ENCODE measurements at regions not wholly inside any gene's neighbourhood (a gene's known extent, or its start where the extent isn't known, plus 50 kb on each side); places are given as distances from the start of the nearest gene placed in this dataset.
"Not testable (repeated sequence)": the region's sequence is repeated elsewhere in the genome, so short reads cannot be mapped to it uniquely, and the experiment has no call there.

DNA sequence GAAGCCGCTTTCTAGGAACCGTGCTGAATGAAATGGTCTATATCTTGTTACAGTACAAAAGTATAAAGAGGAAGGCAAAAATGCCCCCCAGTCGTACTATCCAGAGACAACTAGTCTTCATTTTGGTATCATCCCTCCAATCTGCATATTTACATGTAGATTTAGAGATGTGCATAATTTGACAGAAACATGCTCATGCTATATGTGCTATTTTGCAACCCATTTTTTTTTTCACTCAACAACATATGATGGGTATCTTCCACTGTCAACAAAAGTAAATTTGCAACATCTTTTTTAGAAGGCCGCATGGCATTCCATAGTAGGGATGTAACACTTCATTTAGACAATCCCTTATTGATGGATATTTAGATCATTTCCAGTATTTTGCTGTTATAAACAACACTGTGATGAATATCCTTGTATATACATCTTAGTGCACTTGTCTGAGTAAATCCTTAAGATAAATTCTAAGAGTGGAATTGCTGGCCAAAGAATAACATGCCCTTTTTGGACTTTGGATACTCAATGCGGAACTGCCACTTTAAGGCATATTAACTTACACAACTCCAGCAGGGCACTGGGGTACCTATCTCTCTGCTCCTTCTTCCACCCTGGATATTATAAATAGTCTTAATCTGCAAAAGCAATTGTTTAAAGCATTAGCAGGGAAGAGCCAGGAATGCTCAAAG is 71.1 kb upstream of the SH3PXD2B start:
- DNase-seq, result no peak

DNA sequence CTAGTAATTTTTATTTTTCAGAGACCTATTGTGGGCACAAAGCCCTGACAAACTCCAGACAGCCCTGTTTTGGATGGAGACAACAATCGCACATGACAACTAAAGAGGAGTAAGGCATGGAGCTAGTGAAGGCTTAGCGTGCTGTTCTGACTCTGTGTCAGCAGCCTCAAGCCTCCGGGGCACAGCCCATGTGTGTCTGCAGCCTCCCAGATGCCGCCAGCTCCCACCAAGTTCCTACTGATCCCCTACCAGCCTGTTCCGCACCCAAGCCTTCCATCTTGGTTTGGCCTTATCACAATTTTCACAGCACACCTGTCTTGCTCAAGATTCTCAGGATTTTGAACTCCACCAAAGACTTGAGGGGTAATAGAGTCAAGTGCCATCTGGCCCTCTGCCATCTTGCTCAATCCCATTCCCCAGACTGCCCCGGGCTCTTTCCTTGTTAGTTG is 70.3 kb upstream of the SH3PXD2B start:
- no peak for DNase-seq

DNA sequence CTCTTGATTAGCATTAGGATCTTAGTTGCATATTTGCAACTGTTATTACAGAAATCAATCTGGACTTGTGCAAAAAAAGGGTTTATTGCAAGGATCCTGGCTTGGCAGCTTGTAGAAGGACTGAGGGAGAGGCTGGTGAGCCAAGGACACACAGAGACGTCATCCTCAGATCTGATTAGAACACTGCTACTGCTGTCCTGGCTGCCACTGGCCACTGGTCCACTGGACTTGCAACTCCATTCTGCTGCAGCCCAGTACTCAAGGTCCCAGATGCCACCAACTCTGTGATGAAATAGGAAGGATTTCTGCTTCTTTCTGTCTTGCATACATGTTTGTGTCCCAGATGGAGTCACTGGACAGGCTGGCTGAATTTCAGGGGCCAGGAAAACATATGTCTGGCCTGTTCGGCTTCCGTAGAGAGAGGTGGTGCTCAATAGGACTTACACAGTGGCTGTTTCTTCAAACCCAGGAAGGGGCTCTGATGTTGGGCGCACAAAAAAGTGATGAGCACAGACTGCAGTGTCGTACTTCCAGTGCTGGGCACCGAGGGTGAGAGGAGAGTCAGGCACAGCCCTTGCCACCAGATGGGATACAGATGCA is 68.9 kb upstream of the SH3PXD2B start:
- no peak for DNase-seq

DNA sequence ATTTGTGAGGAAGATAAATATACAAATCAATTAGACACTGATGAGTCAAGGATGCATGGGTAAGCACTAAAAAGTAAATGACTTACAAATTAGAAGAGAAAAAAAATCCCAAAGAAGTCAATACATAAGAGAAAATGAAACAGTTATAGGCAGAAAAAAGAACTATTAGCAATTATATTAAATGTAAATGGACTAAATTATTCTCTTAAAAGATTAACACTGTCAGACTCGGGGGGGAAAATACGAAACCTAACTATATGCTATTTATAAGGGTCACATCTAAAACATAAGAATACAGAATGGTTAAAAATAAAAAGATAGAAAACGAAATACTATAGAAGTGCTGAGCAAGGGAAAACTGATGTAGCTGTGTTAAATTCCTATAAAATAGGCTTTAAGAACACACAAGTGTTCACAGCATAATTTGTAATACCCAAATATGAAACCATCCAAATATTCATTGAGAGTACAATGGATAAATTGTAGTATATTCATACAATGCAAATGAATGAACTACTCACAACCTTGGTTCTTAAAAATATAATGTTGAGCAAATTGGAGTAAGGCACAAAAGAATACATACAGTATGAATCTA is 67.1 kb upstream of the SH3PXD2B start:
- DNase-seq, result no peak

DNA sequence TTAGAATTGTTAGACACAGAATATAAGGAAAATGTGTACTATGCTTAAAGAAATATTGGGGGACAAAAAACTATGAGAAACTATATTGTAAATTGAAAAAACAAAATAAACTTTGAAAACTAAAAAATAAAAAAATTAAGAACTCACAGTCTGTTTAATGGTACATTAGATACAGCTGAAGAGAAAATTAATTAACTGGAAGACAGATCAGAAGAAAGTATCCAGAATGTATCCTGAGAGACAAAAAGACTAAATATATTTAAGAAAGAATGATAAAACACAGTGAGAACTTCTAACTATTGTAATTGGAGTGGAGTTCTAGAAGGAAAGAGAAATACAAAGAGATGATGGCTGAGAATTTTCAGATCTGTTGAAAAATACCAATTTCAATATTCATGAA is 57.6 kb upstream of the SH3PXD2B start:
- no peak for DNase-seq

DNA sequence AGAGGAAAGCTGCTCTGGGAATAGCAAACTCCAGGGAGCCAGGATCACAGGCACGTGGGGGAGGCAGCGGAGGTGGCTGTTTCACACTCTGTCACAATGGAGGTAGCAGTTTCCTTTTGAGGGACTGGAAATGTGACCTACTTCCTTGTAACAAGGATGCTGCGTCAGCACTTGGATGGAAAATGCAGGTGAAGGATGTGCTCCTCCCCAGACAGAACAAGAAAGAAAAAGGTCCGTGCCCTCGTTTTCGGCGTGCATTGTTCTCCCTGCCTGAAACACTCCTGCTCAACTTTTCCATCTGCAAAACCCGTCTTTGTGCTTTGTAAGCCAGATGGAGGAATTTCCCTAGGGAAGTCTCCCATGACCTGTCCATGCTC is 55.1 kb upstream of the SH3PXD2B start:
- no peak for DNase-seq

DNA sequence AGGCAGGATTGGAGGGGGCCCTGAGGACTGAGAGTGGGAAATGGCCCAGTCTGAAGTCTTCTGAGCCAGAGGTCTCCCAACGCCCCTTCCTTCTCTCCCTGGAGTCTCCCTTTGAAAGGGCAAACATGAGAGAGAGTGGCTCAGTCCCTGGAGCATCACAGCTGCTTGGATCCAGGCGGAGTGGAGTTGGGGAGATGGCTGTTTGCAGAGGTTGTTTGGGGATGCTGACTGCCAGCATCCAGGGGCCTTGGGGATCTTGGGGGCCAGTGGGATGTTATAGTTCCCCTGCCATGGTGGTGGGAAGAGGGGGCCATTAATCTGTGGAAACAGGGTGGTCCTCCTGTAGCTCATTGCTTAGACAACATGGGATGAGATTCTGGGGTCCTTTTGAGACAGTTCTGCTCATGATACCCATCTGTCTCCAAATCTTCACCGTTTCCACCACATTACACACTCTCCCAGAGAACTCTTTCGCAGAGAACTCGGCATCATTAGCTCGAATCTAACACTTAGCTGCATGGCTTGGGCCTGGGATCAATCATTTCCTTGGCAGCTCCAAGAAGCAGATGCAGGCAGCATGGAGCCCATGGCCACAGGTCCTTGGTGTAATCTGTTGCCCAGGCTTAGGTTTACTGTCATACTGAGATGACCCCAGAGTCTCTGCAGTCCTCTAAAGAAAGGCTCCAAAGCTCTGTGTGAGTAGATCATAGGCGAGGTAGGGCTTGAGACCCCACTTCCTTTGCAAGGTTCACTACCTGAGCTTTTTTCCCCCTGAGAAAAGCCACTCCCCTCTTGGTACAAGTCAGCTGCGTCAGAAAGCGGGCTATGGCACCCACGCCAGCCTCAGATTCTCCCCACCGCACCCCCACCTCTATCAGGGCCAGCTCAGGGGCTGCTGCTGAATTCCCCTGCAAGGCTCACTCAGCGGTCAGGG is 54.4 kb upstream of the SH3PXD2B start:
- no peak for DNase-seq

DNA sequence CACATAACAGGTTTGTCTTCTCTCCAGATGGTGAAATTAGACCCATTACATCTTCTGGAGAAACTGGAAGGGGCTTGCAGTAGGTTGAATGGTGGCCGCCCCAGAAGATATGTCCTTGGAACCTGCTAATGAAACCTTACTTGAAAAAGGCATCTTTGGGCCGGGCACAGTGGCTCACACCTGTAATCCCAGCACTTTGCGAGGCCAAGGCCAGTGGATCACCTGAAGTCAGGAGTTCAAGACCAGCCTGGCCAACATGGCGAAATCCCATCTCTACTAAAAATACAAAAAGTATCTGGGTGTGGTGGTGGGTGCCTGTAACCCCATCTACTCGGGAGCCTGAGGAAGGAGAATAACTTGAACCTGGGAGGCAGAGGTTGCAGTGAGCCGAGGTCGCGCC is 53.2 kb upstream of the SH3PXD2B start:
- not testable (repeated sequence) for DNase-seq

DNA sequence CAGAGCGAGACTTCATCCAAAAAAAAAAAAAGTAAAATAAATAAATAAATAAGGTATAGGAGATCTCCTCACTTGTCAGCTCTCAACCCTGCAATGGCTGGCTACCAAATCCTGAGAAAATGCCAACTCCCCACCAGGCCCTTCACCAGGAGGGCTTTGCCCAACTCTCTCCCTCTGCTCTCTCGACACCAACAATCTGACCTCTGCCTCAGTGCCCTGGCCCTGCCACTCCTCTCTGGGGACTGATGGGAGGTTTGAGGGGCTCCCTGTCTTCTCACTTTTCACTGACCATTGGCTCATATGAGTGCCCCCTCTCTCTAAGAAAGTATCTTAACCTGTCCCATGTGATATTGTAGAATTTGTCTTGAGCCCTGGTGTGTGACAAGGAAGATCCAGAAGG is 52.6 kb upstream of the SH3PXD2B start:
- no peak for DNase-seq

DNA sequence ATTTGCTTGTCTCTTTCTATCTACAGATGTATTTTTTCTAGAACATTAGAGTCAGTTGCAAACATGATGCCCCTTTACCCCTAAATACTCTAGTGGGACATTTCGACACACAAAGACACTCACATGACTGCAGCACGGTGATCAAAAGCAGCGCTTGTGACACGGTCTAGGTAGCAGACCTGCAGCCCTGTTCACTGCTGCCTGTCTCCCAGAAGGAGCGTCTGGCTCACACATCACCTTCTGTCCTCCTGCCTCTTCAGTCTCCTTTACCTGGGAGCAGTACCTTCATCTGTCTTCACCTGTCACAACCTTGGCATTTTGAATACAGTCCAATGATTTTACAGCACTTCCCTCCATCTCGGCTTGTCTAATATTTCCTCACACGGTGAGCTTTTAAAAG is 51.9 kb upstream of the SH3PXD2B start:
- DNase-seq, result peak in 1 of 3 experiments; percentile 31

DNA sequence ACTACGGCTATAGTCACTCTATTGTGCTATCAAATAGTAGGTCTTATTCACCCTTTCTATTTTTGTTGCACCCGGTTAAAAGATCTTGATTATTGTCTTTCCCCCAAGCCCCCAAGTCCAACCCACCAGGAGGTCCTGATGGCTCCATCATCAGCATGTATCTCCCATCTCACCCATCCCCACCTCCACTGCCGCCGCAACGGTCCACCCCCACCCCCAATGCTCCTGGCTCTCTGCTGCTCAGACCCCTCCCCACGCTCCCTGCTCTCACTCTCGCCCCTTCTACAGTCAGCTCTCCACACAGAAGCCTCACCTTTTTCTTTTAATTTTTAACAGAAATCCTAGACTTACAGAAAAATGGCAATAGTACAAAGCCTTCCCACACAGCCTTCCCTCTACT is 51.5 kb upstream of the SH3PXD2B start:
- DNase-seq, result no peak

DNA sequence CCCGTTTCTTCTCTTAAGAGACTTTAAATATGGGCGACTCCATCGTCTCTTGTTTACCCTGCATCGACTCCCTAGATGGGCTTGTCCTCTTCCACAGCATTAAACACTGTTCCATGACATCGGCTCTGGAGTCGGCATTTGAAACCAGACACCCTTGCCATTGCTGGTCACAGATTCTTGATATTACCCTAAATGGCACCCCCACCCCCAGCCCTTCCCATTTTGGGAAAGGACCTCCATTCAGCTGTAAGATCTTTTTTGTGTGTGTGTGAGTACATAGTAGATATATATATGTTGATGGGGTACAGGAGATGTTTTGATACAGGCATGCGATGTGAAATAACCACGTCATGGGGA is 51.1 kb upstream of the SH3PXD2B start:
- DNase-seq, result no peak

DNA sequence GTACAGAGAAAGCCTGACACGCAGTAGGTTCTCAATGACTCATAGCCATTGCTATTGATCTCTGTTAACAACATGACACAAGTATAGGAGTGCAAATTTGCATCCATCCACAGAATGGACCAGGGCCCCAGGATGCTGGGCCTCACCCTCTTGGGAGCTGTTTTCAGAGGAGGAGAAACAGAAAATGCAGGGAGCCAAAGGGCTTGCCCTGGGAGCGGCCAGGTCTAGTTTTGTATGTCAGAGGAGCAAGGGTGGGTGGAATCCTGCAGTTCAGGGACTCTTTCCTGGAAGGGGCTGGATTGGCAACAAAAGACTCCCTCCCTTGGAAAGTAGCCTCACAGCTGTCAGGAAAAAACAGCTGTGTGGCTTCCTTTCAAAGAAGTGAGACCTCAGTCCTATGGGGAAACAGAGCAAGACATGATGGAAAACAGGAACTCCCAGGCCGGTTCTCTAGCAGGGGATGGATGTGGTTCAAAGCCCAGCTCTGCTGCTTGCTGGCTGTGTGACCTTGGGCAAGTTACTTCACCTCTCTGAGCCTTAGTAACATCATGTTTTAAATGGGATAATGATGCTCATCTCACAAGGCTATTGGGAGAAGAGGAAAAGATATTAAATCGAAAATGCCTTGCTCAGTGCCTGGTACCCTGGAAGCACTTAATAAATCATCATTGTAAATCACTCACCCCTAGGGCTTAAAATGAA is 50.5 kb upstream of the SH3PXD2B start:
- DNase-seq, result no peak

DNA sequence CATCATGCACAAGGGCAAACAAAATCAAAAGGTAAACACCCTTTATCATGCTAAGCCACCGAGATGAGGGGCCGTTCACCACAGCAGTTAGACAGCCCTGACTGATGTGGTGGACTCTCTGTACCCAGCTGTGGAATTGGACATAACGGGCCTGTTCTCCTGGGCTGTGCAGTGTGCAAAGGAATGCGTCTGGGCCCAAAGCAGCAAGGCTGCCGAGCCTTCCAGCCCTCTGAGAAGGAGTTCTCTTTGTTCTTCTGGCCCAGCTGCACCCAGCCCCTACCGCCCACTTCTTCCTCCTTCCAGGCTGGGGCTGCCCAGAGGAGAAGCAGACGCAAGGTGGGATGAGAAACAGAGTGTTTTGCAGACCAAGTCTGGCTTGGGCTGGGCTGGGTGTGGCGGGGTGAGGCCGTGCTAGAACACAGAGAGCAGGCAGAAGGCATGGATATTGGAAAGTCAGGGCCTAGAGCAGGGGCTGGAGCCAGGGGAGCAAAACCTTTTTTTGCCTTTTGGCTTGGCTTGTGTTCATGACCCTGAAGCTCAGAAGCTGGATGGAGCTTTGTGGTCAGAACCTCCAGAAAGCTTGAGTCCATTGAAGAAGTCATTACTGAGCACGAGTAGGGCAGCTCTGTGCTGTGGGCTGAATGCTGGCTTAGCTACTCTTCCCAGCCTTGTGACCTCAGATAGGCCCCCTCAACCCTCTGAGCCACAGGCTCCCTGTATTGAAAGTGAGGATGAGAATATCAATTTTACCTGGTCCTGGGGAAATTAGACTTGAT is 49.8 kb upstream of the SH3PXD2B start:
- no peak for DNase-seq
